K562 (cell line): ENCODE measurements at regions not wholly inside any gene's neighbourhood (a gene's known extent, or its start where the extent isn't known, plus 50 kb on each side); places are given as distances from the start of the nearest gene placed in this dataset.

Experiments
- ATAC-seq: fragments of 200-7000 bp; cut with Tn5 transposase; 3 replicates; pipeline ENCODE4 v1.9.1; 2020; ENCODE audit warnings: moderate library complexity
- BruUV-seq: library from RNA; stranded (reverse); fragments of 400-500 nt; replicated peaks from 2 replicates; lab custom pipeline; 2021; lab: Mats Ljungman, UMichigan
- CTCF ChIA-PET: fragments of 300-600 bp; formaldehyde crosslinking; extraction: SDS; loops from one replicate; lab custom pipeline; 2021; ENCODE audit warnings: low intra/inter-chr PET ratio; lab: Yijun Ruan, JAX
- POLR2A ChIA-PET: fragments of 300-600, 350-650 bp; sonication (Branson Sonifier 250); formaldehyde crosslinking; extraction: SDS; loops from one replicate; lab custom pipeline; 2021; ENCODE audit warnings: antibody characterized with exemption, inconsistent platforms; lab: Yijun Ruan, JAX
- DNase-seq, 4 experiments: peaks; one replicate each; pipeline versions ENCODE4 v3.0.0 to v3.0.0-alpha.2; 2011 to 2018; ENCODE audit warnings: low spot score in 3 of 4, mixed read lengths in 3 of 4; ENCODE audit errors: extremely low read depth in 1 of 4
- FAIRE-seq: peaks from 2 replicates; lab custom pipeline; 2011; peaks lifted over from hg19 to GRCh38; lab: Jason Lieb, UNC
- H2AFZ ChIP-seq: 2 replicates; pipeline ENCODE4 v1.6.0; 2011; ENCODE audit warnings: low read depth, low read length, control low read depth, inconsistent platforms
- H3K27ac ChIP-seq: fragments of 200-600 bp; 3 replicates; pipeline ENCODE4 v1.8.0; 2011; ENCODE audit warnings: low read depth, mild to moderate bottlenecking, control low read depth, inconsistent platforms, low read length, moderate library complexity, mixed read lengths; ENCODE audit errors: extremely low read depth
- H3K27me3 ChIP-seq, 2 experiments: fragments of 300-600 bp in 1 of 2; 2 replicates in 1 of 2; 3 replicates in 1 of 2; pipeline versions ENCODE4 v1.6.0 to v1.8.0; 2011; ENCODE audit warnings: inconsistent platforms in 2 of 2, low read length in 2 of 2, mild to moderate bottlenecking in 1 of 2, mixed read lengths in 1 of 2, moderate library complexity in 1 of 2; ENCODE audit not compliant: control insufficient read depth in 2 of 2, insufficient read depth in 2 of 2
- H3K36me3 ChIP-seq: fragments of 300-600 bp; 3 replicates; pipeline ENCODE4 v1.8.0; 2011; ENCODE audit warnings: mild to moderate bottlenecking, low read length, inconsistent platforms; ENCODE audit not compliant: control insufficient read depth, insufficient read depth
- H3K4me1 ChIP-seq, 2 experiments: fragments of 200-600 bp in 1 of 2; replicated peaks in 1 of 2; 2 replicates in 1 of 2; 3 replicates in 1 of 2; pipeline versions ENCODE4 v1.5.1 to v1.8.0; 2011; ENCODE audit warnings: inconsistent platforms in 2 of 2, low read length in 2 of 2, mild to moderate bottlenecking in 1 of 2, mixed read lengths in 1 of 2, moderate library complexity in 1 of 2; ENCODE audit not compliant: control insufficient read depth in 2 of 2, insufficient read depth in 2 of 2
- H3K4me2 ChIP-seq: 2 replicates; pipeline ENCODE4 v1.6.1; 2011; ENCODE audit warnings: low read length, control low read depth, inconsistent platforms, mixed read lengths; ENCODE audit not compliant: insufficient read depth
- H3K4me3 ChIP-seq: fragments of 200-600 bp; sonication (generic), shearing (Covaris generic); 2 replicates; pipeline ENCODE4 v1.5.1; 2016; ENCODE audit warnings: control low read depth, inconsistent platforms
- H3K79me2 ChIP-seq: fragments of 200-600 bp; 3 replicates; pipeline ENCODE4 v1.8.0; 2011; ENCODE audit warnings: low read length, inconsistent platforms; ENCODE audit not compliant: control insufficient read depth, insufficient read depth
- H3K9ac ChIP-seq, 2 experiments: 2 replicates each; pipeline versions ENCODE4 v1.6.0 to v1.6.1; 2011; ENCODE audit warnings: low read depth in 2 of 2, low read length in 2 of 2, control low read depth in 1 of 2, inconsistent platforms in 1 of 2, mild to moderate bottlenecking in 1 of 2, mixed read lengths in 1 of 2; ENCODE audit not compliant: insufficient read depth in 1 of 2
- H3K9me1 ChIP-seq: one replicate; pipeline ENCODE4 v1.6.0; 2011; ENCODE audit warnings: inconsistent platforms, mild to moderate bottlenecking, low read length, moderate library complexity; ENCODE audit not compliant: control insufficient read depth, insufficient read depth
- H3K9me3 ChIP-seq: replicated peaks from 2 replicates; pipeline ENCODE4 v1.5.1; 2011; ENCODE audit warnings: low read depth, low read length, inconsistent platforms; ENCODE audit not compliant: control insufficient read depth, insufficient read depth
- H4K20me1 ChIP-seq: replicated peaks from 2 replicates; pipeline ENCODE4 v1.6.1; 2011; ENCODE audit warnings: low read length, inconsistent platforms, mixed read lengths; ENCODE audit not compliant: control insufficient read depth, insufficient read depth
- ATF1 ChIP-seq, 2 experiments: fragments of 450-650 bp in 1 of 2; IDR thresholded peaks; 2 replicates each; pipeline ENCODE4 v1.6.1; 2016; ENCODE audit warnings: missing compliant biosample characterization in 1 of 2, missing genetic modification characterization in 1 of 2
- DIDO1 ChIP-seq: fragments of 450-650 bp; IDR thresholded peaks from 2 replicates; pipeline ENCODE4 v1.6.1; 2016; ENCODE audit warnings: low read depth, missing biosample characterization, missing genetic modification characterization
- HNRNPH1 ChIP-seq: fragments of 200-400 bp; formaldehyde crosslinking; optimal IDR thresholded peaks from 2 replicates; pipeline ENCODE3; 2017; ENCODE audit warnings: low read depth, mild to moderate bottlenecking, low read length, moderate library complexity
- PKNOX1 ChIP-seq: fragments of 450-650 bp; IDR thresholded peaks from 2 replicates; pipeline ENCODE4 v1.6.1; 2016
- PML ChIP-seq: IDR thresholded peaks from 2 replicates; pipeline ENCODE4 v1.6.1; 2012; ENCODE audit warnings: low read length, inconsistent platforms
- SNAPC5 ChIP-seq: fragments of 250-450 bp; sonication (Bioruptor Pico); IDR thresholded peaks from 2 replicates; pipeline ENCODE4 v1.8.0; 2021; ENCODE audit warnings: moderate library complexity, mild to moderate bottlenecking, inconsistent platforms
- TEAD4 ChIP-seq, 2 experiments: sonication (generic) in 1 of 2; formaldehyde crosslinking in 1 of 2; IDR thresholded peaks; 2 replicates each; pipeline versions ENCODE4 v1.6.1 to v1.8.0; 2012 to 2022; ENCODE audit warnings: borderline replicate concordance in 1 of 2, inconsistent platforms in 1 of 2, low read length in 1 of 2, mild to moderate bottlenecking in 1 of 2, missing genetic modification reagents in 1 of 2
- ZFP30 ChIP-seq: fragments of 250-450 bp; sonication (Bioruptor Pico); IDR thresholded peaks from 2 replicates; pipeline ENCODE4 v1.8.0; 2022; ENCODE audit warnings: moderate library complexity, mild to moderate bottlenecking, inconsistent platforms, borderline replicate concordance
- ZNF347 ChIP-seq: fragments of 450-650 bp; formaldehyde crosslinking; IDR thresholded peaks from 2 replicates; pipeline ENCODE4 v1.4.0; 2020; ENCODE audit warnings: low read depth, mild to moderate bottlenecking, moderate library complexity
- ZNF551 ChIP-seq: fragments of 250-450 bp; sonication (Bioruptor Pico); IDR thresholded peaks from 2 replicates; pipeline ENCODE4 v1.5.0; 2021; ENCODE audit warnings: mild to moderate bottlenecking, moderate library complexity
- ZNF780A ChIP-seq: fragments of 250-450 bp; sonication (Bioruptor Pico); IDR thresholded peaks from 2 replicates; pipeline ENCODE4 v1.5.0; 2021; ENCODE audit warnings: mild to moderate bottlenecking
- WGBS: fragments of 100-300 bp; shearing (Covaris generic); methylation state at CpG from one replicate; pipeline ENCODE4 v1.1.6; 2016; ENCODE audit warnings: low coverage, mixed read lengths; ENCODE audit not compliant: insufficient coverage; ENCODE audit errors: missing lambda C conversion rate; 5-methylcytosine and 5-hydroxymethylcytosine counted together
- in situ Hi-C: fragments of 300-500 bp; cut with MboI; formaldehyde crosslinking; loops from 4 replicates; pipeline ENCODE4 v1.15.0; 2018; ENCODE audit warnings: inconsistent platforms, mixed read lengths
- intact Hi-C: fragments of 100-400 bp; cut with micrococcal nuclease; formaldehyde crosslinking; loops from 2 replicates; pipeline ENCODE4 v1.14.2; 2022
- TF ChIP-seq, protein P1 (sequence below): fragments of 450-650 bp; conservative IDR thresholded peaks from 2 replicates; pipeline ENCODE4 v1.6.1; 2016; ENCODE audit warnings: missing genetic modification characterization, low read depth, mild to moderate bottlenecking, missing compliant biosample characterization, moderate library complexity
- TF ChIP-seq, protein P2 (sequence below): fragments of 250-450 bp; sonication (Bioruptor Pico); IDR thresholded peaks from 2 replicates; pipeline ENCODE4 v1.5.0; 2022; ENCODE audit warnings: mild to moderate bottlenecking

- TF ChIP-seq ZFP30 (CRISPR knock-in tag) (no peak), ZNF347 (CRISPR knock-in tag) (no peak), ATF1 (CRISPR knock-in tag; IDR thresholded peaks at IDR 0.05) (no peak), ATF1 (tag; IDR thresholded peaks at IDR 0.05) (no peak), TEAD4 (IDR thresholded peaks at IDR 0.05; ENCODE audit: low read length) (no peak), TEAD4 (CRISPR knock-in tag; IDR thresholded peaks at IDR 0.05; ENCODE audit: borderline replicate concordance) (no peak), SNAPC5 (no peak), DIDO1 (tag) (no peak), PKNOX1 (no peak)
These were observed 467.4 kb downstream of the NEBL start (continued) for GRCh38 chr10:20429742-20430141.

- no peaks in the 10 kb centered on the region for H3K4me1 ChIP-seq
- H3K4me3 ChIP-seq: no peak overlapping the region
- TF ChIP-seq, protein P1, sequence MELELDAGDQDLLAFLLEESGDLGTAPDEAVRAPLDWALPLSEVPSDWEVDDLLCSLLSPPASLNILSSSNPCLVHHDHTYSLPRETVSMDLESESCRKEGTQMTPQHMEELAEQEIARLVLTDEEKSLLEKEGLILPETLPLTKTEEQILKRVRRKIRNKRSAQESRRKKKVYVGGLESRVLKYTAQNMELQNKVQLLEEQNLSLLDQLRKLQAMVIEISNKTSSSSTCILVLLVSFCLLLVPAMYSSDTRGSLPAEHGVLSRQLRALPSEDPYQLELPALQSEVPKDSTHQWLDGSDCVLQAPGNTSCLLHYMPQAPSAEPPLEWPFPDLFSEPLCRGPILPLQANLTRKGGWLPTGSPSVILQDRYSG: no peak
- TF ChIP-seq ZNF551 (CRISPR knock-in tag): no peak
- TF ChIP-seq, protein P2, sequence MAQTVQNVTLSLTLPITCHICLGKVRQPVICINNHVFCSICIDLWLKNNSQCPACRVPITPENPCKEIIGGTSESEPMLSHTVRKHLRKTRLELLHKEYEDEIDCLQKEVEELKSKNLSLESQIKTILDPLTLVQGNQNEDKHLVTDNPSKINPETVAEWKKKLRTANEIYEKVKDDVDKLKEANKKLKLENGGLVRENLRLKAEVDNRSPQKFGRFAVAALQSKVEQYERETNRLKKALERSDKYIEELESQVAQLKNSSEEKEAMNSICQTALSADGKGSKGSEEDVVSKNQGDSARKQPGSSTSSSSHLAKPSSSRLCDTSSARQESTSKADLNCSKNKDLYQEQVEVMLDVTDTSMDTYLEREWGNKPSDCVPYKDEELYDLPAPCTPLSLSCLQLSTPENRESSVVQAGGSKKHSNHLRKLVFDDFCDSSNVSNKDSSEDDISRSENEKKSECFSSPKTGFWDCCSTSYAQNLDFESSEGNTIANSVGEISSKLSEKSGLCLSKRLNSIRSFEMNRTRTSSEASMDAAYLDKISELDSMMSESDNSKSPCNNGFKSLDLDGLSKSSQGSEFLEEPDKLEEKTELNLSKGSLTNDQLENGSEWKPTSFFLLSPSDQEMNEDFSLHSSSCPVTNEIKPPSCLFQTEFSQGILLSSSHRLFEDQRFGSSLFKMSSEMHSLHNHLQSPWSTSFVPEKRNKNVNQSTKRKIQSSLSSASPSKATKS (CRISPR knock-in tag): no peak
- TF ChIP-seq HNRNPH1: no peak
- TF ChIP-seq PML: no peak
- TF ChIP-seq ZNF780A: no peak
- TF ChIP-seq, all 486 proteins: peak for 0
- DNase-seq (no peak), ATAC-seq (no peak), FAIRE-seq (no peak)
- in situ Hi-C loops: no loop called here
- Histone ChIP-seq H4K20me1 (no peaks in the 10 kb centered on the region), H3K36me3 (no peaks in the 10 kb centered on the region), H3K27me3 (no peaks in the 10 kb centered on the region), H3K9me1 (no peaks in the 10 kb centered on the region), H3K9me3 (peaks cover 5% of the 10 kb centered on the region; the same call in 1 of the 2 replicates), H3K9ac (no peak overlapping the region), H2AFZ (no peak overlapping the region), H3K4me2 (no peak overlapping the region), H3K27ac (no peak overlapping the region), H3K79me2 (no peaks in the 10 kb centered on the region)
- ChIA-PET POLR2A (no interaction called here), CTCF (no interaction called here)
- 0% methylated on average over 1 of the region's 1 CpG for WGBS
- intact Hi-C loops: no loop called here
- BruUV-seq: no TSS peak
These were observed 469.3 kb downstream of the NEBL start for GRCh38 chr10:20427821-20428220.
